ENCODE measurements at regions not wholly inside any gene's neighbourhood (a gene's known extent, or its start where the extent isn't known, plus 50 kb on each side); places are given as distances from the start of the nearest gene placed in this dataset.
"Not testable (repeated sequence)": the region's sequence is repeated elsewhere in the genome, so short reads cannot be mapped to it uniquely, and the experiment has no call there.

DNA sequence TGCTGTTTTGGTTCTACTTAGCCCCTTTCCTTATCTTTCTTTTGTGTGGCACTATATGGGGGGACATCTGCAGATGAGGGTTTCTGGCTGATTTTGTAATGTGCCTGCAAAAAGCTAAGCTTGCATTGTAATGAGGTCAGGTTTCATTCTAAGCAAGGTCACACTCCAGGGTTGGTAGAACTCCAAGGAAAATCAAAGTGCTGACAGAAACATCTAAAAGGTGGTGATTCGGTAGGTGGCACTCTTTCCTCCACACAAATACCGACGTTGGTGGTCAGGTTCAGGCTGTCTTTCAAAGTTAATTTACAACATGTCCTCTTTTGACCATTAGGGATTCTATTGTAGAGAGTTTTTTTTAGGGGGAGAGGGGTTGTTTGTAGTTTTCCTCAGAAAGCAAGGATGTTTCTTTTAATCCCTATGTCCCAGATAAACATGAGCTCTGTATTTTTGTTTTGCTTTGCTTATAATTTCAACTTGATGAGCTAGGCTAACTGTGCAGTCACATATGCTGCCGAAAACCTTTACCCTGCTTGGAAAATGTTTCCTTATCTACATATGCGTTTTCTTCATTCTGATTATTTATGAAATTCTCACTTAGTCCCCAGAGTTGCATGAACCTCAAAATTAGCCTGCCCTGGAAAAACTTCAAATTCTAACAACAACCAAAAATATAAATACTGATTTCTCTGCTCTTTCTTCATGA, 434.2 kb downstream of the PPARGC1A start:
- no peak for DNase-seq
- Mint-ChIP-seq H3K27ac (no peak overlapping the region), H3K9me3 (peaks cover 0 to 7% of the 10 kb centered on the region in 2 donors), H3K4me3 (no peak overlapping the region), H3K36me3 (no peaks in the 10 kb centered on the region), H3K4me1 (no peaks in the 10 kb centered on the region), H3K27me3 (no peaks in the 10 kb centered on the region)
- ATAC-seq (replicated peaks) = no peak

DNA sequence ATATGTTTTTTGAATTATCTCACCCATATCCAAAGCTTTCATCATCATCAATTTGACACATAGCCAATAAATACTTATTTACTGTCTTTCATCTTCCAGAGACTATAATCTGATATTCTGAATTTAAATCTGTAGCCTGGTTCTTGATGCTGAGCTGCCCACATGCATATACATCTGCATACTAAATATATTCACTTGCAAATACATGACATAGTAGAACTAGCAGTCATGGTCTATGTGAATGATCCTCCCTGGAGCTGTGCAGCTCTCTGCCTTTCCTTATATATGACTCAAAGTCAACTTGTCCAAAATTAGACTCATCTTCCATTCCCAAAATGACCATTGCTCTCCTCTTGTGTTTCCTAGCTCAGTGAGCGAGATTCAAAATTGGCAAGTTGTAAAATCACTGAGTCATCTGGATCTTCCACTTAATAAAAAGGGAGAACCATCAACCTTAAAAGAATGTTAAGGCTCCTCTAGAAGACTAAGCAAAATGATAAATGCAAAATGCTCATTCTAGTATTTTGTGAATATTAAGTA, 448.2 kb downstream of the PPARGC1A start:
- Mint-ChIP-seq H3K9me3 (peaks cover 2 to 7% of the 10 kb centered on the region in 2 donors), H3K4me1 (no peaks in the 10 kb centered on the region), H3K27me3 (no peaks in the 10 kb centered on the region), H3K4me3 (no peak overlapping the region), H3K36me3 (no peaks in the 10 kb centered on the region), H3K27ac (no peak overlapping the region)
- DNase-seq = no peak
- ATAC-seq (replicated peaks) = no peak

DNA sequence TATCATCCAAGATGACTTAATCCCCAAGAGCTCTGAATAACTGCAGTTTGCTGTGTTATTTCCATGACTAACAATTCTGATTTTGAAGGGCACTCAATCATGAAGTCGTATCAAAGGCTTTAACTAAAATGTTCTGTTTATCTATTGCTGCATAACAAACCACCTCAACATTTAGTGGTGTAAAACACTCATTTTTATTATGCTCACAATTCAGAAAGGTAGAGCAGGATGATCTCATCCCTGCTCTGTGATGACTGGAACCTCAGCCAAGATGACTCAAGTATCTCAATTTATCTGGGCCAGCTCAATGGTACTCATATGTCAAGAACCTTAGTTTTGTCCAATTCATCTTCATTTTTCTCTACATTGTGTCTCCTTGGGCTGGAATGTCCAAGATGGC, 451.1 kb downstream of the PPARGC1A start:
- peaks cover 1 to 6% of the 10 kb centered on the region in 2 donors for H3K9me3 Mint-ChIP-seq
- H3K4me3 Mint-ChIP-seq = no peak overlapping the region
- no peak overlapping the region for H3K27ac Mint-ChIP-seq
- H3K36me3 Mint-ChIP-seq = no peaks in the 10 kb centered on the region
- H3K27me3 Mint-ChIP-seq = no peaks in the 10 kb centered on the region
- ATAC-seq (replicated peaks) (no peak), DNase-seq (no peak)
- H3K4me1 Mint-ChIP-seq = no peaks in the 10 kb centered on the region

DNA sequence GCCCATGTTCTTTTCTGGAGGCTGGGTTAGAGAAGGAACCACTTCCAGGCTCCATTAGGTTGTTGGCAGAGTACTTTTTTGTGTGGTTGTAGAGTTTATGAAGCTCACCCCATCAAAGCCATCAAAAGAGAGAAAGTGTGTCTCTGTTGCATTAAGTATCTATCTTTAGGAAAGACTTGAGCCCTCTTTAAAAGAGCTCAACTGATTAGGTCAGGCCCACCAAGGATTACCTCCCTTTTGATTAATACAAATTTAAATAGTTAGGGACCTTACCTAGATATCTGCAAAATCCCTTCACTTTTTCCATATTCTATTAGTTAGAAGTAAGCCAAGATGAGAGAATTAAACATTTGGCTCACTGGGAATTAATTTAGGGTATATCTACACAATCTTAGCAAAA, 460.4 kb downstream of the PPARGC1A start:
- DNase-seq = no peak
- Mint-ChIP-seq H3K27ac (no peak overlapping the region), H3K9me3 (peaks cover 4 to 9% of the 10 kb centered on the region in 2 donors), H3K4me1 (no peaks in the 10 kb centered on the region), H3K36me3 (no peaks in the 10 kb centered on the region), H3K4me3 (no peak overlapping the region), H3K27me3 (no peaks in the 10 kb centered on the region)
- no peak for ATAC-seq (replicated peaks)

DNA sequence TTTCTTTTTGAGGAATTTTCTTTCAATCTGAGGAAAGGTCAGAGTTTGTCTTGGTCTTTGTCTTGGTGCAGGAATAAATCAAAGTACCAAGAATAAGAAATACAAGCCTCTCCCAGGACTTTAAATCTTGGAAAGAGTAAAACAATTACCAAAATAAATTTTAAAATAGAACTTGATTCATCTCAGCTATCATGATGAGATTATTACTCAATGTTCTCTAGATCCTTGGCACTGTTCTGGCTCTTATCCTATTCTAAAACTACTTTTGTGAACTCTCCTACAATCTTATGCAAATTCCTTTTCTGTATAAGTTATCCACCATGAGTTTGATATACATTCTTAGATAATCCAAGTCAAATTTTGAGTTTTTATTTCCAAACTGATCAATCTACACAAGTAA, 464.3 kb downstream of the PPARGC1A start:
- H3K9me3 Mint-ChIP-seq = peaks cover 0 to 6% of the 10 kb centered on the region in 2 donors
- H3K4me1 Mint-ChIP-seq = no peaks in the 10 kb centered on the region
- no peaks in the 10 kb centered on the region for H3K36me3 Mint-ChIP-seq

DNA sequence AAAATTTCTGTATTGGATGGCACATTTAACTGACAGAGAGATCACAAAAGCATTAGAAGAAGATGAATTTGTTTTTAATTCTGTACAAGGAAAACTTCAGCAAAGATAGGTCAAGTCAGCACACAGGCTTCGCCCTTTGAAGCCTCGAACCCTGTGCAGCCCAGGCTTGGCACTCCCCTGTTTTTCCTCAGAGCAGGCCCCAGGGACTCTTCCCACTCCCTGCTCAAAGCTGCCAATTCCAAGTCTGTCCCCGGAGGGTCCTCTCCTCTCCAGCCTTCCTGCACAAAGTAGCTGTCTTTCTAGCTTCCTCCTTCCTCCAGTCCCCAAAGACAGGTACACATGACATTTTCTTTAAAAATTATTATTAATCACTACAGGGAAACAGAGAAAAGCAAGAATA, 466.3 kb downstream of the PPARGC1A start:
- peaks cover 0 to 6% of the 10 kb centered on the region in 2 donors for H3K9me3 Mint-ChIP-seq

More for the DNA sequence above, 464.3 kb downstream of the PPARGC1A start:
- no peak for DNase-seq
- ATAC-seq (replicated peaks) = no peak
- H3K4me3 Mint-ChIP-seq = no peak overlapping the region
- no peak overlapping the region for H3K27ac Mint-ChIP-seq
- H3K27me3 Mint-ChIP-seq = no peaks in the 10 kb centered on the region

DNA sequence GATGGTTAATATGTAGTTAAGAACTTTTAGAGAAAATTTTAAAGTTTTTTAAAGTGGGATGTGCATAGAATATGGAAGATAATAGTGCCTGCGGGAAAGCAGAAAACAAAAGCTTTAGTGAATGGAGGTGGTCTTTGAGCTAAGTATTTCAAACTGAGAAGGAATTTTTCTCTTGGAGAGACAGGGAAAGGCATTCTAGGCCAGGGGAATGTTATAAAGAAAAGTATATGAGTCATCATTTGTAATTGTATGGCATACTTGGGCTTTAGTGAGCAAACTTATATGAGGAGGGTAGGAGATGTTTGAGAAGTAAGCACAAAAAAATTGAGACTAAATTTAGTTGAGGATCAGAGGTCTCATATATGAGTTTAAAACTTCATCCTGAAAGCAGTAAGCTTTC, 467.0 kb downstream of the PPARGC1A start:
- no peak overlapping the region for H3K27ac Mint-ChIP-seq
- no peak overlapping the region for H3K4me3 Mint-ChIP-seq
- H3K4me1 Mint-ChIP-seq = no peaks in the 10 kb centered on the region
- ATAC-seq (replicated peaks) (no peak), DNase-seq (no peak)
- H3K27me3 Mint-ChIP-seq = no peaks in the 10 kb centered on the region
- no peaks in the 10 kb centered on the region for H3K36me3 Mint-ChIP-seq
- peaks cover 0 to 4% of the 10 kb centered on the region in 2 donors for H3K9me3 Mint-ChIP-seq

More for the DNA sequence above, 466.3 kb downstream of the PPARGC1A start:
- DNase-seq (no peak), ATAC-seq (replicated peaks) (no peak)
- no peaks in the 10 kb centered on the region for H3K27me3 Mint-ChIP-seq
- no peak overlapping the region for H3K4me3 Mint-ChIP-seq
- H3K4me1 Mint-ChIP-seq = no peaks in the 10 kb centered on the region
- H3K36me3 Mint-ChIP-seq = no peaks in the 10 kb centered on the region
- H3K27ac Mint-ChIP-seq = no peak overlapping the region

DNA sequence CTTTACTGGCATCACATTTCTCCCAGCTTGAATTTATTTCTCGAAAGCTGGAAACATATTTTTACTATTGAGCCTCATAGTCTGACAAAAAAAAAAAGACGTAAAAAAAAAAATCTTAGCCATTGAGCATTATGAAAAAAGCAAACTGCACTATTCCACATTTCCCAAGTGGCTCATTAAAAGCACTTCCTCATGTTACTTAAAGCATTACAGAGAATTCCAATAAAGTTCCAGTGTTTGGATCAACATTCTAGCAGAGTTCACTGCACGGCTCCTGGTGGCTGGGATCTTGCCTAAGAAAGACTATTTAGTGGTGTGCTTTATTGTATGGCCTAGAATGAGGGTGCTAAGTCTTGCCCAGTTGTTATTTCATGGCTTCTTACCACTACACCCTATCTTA, 476.2 kb downstream of the PPARGC1A start:
- DNase-seq (no peak), ATAC-seq (replicated peaks) (no peak)
- H3K4me3 Mint-ChIP-seq = no peak overlapping the region
- no peaks in the 10 kb centered on the region for H3K27me3 Mint-ChIP-seq
- peaks cover 4 to 7% of the 10 kb centered on the region in 2 donors for H3K9me3 Mint-ChIP-seq
- no peaks in the 10 kb centered on the region for H3K4me1 Mint-ChIP-seq
- H3K27ac Mint-ChIP-seq = no peak overlapping the region
- H3K36me3 Mint-ChIP-seq = no peaks in the 10 kb centered on the region

DNA sequence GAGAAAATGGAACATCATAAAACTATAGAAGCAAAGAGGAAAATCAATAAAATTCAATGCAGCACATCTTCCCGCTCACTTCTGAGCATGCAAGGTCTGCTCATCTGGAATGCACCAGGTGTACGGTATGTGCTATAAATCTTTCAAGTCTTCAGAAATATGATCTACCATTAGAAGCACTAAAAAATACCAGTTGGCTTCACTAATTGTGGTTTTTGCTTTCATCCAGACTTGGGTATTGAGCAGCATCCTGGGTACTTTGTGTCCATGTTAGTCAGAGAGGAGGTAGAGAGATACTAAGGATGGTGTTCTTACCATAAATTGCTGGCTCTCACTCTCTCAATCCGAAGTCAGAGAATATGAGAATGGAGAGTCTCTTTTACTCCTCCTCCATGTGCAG, 477.1 kb downstream of the PPARGC1A start:
- DNase-seq (no peak), ATAC-seq (replicated peaks) (no peak)
- peaks cover 4 to 7% of the 10 kb centered on the region in 2 donors for H3K9me3 Mint-ChIP-seq
- no peaks in the 10 kb centered on the region for H3K27me3 Mint-ChIP-seq
- no peaks in the 10 kb centered on the region for H3K36me3 Mint-ChIP-seq
- H3K4me3 Mint-ChIP-seq = no peak overlapping the region
- H3K4me1 Mint-ChIP-seq = no peaks in the 10 kb centered on the region
- H3K27ac Mint-ChIP-seq = no peak overlapping the region

DNA sequence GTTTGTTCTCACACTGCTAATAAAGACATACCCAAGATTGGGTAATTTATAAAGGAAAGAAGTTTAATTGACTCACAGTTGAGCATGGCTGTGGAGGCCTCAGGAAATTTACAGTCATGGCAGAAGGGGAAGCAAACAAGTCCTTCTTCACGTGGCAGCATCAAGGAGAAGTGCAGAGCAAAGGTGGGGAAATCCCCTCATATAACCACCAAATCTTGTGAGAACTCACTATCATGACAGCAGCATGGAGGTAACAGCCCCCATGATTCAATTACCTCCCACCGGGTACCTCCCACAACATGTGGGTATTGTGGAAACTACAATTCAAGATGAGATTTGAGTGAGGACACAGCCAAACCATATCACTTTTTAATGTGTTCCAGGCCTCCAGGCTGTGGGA, 480.9 kb downstream of the PPARGC1A start:
- H3K27ac Mint-ChIP-seq; H3K9me3 Mint-ChIP-seq; H3K4me3 Mint-ChIP-seq; H3K27me3 Mint-ChIP-seq; ATAC-seq (replicated peaks); H3K36me3 Mint-ChIP-seq; H3K4me1 Mint-ChIP-seq; DNase-seq: not testable (repeated sequence)

DNA sequence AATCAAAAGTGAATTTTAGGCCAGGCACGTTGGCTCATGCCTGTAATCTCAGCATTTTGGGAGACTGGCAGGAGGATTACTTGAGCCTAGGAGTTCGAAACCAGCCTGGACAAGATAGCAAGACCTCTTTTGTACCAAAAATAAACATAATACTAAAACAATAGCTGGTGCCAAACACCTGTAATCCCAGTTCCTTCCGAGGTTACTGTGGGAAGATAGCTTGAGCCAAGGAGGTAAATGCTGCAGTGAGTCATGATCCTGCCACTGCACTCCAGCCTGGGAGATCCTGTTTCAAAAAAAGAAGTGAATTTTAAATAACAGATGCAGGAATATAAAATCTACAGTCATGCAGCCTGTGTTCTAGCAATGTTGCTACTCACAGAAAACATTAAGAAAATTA, 488.3 kb downstream of the PPARGC1A start:
- H3K27ac Mint-ChIP-seq = no peak overlapping the region
- DNase-seq = no peak
- peaks cover 6 to 23% of the 10 kb centered on the region in 2 donors for H3K9me3 Mint-ChIP-seq

DNA sequence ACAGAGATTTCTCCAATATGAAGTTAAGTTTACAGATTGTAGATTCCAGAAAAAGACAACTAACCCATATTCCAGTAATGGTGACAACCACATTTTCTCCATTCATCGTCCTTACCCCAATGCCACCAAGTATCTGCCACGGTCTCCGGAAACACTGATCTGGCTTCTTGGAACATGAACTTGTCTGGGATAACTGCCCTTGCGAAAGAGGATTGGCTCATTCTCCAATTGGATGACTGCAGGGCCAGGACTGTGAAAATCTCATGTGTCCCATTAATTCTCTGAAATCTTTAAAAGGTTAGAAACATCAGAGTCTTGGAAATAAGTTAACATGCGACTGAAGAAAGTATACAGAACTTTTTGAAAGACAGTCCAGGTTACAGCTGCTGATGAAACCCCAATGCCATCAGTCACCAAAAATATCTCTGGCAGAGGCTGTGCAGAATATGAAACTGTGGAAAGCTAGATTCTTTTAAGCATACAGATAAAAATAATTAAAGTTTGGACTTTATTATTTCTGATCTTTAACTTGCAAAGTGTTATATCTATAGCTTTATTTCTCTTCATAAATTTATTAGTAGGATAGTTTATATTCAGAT, 496.9 kb downstream of the PPARGC1A start:
- peaks cover 6 to 7% of the 10 kb centered on the region in 2 donors for H3K9me3 Mint-ChIP-seq
- H3K36me3 Mint-ChIP-seq = no peaks in the 10 kb centered on the region
- H3K27me3 Mint-ChIP-seq = no peaks in the 10 kb centered on the region
- ATAC-seq (replicated peaks) = no peak
- H3K4me1 Mint-ChIP-seq = no peaks in the 10 kb centered on the region
- no peak for DNase-seq
- no peak overlapping the region for H3K4me3 Mint-ChIP-seq
- H3K27ac Mint-ChIP-seq = no peak overlapping the region

More for the DNA sequence above, 488.3 kb downstream of the PPARGC1A start:
- Mint-ChIP-seq H3K4me3 (no peak overlapping the region), H3K36me3 (no peaks in the 10 kb centered on the region), H3K27me3 (no peaks in the 10 kb centered on the region), H3K4me1 (no peaks in the 10 kb centered on the region)
- no peak for ATAC-seq (replicated peaks)

DNA sequence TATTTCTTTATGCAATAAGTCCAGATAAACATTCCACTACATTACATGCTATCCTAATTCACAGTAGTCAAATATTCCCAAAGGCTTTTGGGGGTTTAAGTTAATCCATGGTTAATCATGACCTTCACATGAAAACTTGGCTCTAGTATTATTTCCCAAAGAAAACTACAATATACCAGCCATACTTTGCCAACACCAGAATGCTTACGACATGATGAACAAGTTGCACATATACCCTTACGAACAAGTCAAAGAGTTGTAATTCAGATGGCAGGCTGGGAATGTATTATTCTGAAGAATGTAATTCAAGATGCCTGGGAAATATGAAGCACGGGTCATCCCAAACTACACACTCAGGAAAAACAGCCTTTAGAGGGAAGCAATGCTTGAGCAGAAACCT, 499.6 kb downstream of the PPARGC1A start:
- no peak for DNase-seq
- Mint-ChIP-seq H3K27ac (no peak overlapping the region), H3K4me3 (no peak overlapping the region), H3K9me3 (peaks cover 4 to 9% of the 10 kb centered on the region in 2 donors), H3K36me3 (no peaks in the 10 kb centered on the region), H3K4me1 (no peaks in the 10 kb centered on the region), H3K27me3 (no peaks in the 10 kb centered on the region)
- ATAC-seq (replicated peaks) = no peak

DNA sequence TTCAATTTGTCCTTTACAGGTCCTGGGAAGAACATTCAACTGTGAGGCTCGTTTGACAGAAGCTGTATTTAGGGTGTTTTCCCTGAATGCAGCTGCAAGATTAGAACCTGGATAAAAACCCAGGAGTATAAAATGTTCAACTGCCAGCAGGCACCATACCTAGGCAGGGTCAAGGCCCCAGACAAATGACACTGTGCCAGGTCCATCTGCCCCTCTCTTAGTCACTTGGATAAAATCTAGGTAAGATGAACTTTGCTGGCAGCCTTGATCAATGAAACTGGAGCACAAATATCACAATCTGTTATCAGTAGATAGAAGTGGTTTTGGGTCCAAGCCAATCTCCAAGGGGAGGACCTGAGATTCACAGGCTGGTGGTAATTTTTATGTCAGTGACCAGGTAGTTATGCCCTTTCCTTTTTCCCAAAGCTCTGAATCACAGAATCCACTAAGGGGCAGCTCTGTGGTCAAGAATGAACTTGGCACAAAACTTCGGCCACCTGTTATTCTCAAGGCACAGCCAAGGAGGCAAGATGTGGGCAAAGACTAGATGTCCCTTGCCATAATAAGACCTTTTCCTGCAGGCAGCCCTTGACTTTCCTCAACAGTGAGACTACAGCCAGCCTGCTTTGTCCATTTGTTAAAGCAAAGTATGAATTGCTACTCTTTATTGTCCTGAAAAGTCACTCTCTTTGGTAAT, 501.0 kb downstream of the PPARGC1A start:
- Mint-ChIP-seq H3K27me3 (no peaks in the 10 kb centered on the region), H3K36me3 (no peaks in the 10 kb centered on the region), H3K4me3 (no peak overlapping the region), H3K9me3 (peaks cover 4 to 9% of the 10 kb centered on the region in 2 donors), H3K27ac (no peak overlapping the region), H3K4me1 (no peaks in the 10 kb centered on the region)
- ATAC-seq (replicated peaks) (no peak), DNase-seq (no peak)

DNA sequence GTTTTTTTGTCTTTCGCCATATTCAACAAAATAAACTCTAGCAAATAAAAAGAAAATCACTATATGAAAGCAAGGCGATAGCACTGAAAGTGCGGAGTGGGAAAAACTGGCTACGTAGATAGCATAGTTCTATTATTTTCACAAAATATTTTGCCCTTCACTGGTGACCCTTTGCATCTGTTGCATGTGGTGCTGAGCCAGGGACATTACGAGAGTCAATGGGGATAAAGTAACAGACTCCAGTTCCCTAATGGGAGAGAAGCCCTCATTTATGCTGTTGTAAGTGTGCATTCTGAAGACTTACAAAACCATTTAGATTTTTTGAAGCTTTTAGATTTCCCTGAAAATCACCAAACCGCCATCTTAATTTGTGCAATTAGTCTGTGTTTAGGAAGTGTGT, 501.6 kb downstream of the PPARGC1A start:
- Mint-ChIP-seq H3K36me3 (no peaks in the 10 kb centered on the region), H3K4me1 (no peaks in the 10 kb centered on the region), H3K27ac (no peak overlapping the region), H3K27me3 (no peaks in the 10 kb centered on the region), H3K9me3 (peaks cover 4 to 9% of the 10 kb centered on the region in 2 donors), H3K4me3 (no peak overlapping the region)
- ATAC-seq (replicated peaks) (no peak), DNase-seq (no peak)

Data from stimulated activated naive B cell treated with anti-CD40 and anti-IgM and Interleukin-4, amounts not matched to agents 10 μg/mL and 1 μg/mL and 100 μg/mL, for 72 hours (primary cell).